Left kidney (tissue), 1 donor: ENCODE measurements at regions not wholly inside any gene's neighbourhood (a gene's known extent, or its start where the extent isn't known, plus 50 kb on each side); places are given as distances from the start of the nearest gene placed in this dataset.
"Not testable (repeated sequence)": the region's sequence is repeated elsewhere in the genome, so short reads cannot be mapped to it uniquely, and the experiment has no call there.

ENCODE experiments used
- DNase-seq: peaks from one replicate; pipeline ENCODE4 v3.0.0-alpha.2; 2013

- no peak for DNase-seq
Observed at GRCh38 chr6:14458669-14459266, 341.2 kb downstream of the CD83 start.

- no peak for DNase-seq
Observed at GRCh38 chr6:14459315-14459714, 341.7 kb downstream of the CD83 start.

GRCh38 chr6:14460556-14460955 lies 343.0 kb downstream of the CD83 start:
- no peak for DNase-seq

GRCh38 chr6:14462135-14462534 lies 344.6 kb downstream of the CD83 start:
- no peak for DNase-seq

DNA sequence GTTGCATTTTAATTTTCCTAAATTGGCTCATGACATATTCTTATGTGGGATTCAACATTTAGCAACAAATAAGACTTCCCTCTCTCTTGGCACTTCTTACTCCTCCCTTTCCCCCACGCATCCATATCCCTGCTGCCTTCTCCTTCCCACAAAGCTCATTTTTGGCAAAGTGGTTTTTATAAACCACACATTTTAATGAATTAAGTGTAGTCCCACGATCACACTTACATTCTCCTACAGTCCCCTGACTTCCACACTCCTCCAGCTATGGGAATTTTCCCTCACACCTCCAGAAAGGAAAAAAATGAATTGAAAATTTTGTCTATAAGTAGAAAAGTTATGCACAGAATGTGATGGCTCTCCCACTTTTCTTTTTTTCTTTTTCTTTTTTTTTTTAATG lies 345.0 kb downstream of the CD83 start:
- DNase-seq: no peak

- no peak for DNase-seq
Observed at GRCh38 chr6:14463110-14463509, 345.5 kb downstream of the CD83 start.

- DNase-seq: no peak
Observed at GRCh38 chr6:14464055-14464454, 346.5 kb downstream of the CD83 start.

- no peak for DNase-seq
Observed at GRCh38 chr6:14464716-14465115, 347.1 kb downstream of the CD83 start.

DNA sequence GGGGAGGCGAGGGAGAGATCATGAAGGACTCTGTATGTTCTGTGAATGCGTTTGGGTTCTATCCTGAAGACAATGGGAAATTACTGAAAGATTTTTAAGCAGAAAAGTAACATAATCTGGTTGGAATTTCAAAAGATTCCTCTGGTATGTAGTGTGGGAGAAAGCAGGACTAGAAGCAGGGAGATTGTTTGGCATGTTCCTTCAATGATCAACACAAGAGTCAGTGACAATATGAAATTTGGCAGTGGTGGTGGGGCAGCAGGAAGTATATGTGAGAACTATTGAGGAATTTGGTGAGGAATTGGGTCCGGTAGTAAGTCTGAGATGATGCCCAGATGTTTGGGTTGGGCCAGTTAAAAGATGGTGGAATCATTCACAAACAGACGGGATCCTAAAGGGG lies 348.7 kb downstream of the CD83 start:
- DNase-seq: no peak

GRCh38 chr6:14467591-14467990 lies 350.0 kb downstream of the CD83 start:
- DNase-seq: no peak

GRCh38 chr6:14468647-14469321 lies 351.2 kb downstream of the CD83 start:
- DNase-seq: no peak

DNA sequence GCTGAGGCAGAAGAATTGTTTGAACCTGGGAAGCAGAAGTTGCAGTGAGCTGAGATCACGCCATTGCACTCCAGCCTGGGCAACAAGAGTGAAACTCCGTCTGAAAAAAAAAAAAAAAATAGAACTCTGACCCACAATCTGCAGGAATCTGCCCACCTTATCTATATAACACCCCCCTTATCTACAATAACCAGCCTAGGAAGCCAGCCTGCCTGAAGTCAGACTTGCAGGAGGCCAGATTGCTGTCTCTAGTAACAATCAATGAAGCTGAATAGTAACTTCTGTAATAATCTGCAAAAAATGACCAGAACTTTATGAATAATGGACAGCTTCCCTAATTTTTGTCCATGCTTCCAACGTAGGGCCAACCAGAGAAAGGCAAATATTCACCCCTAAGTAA lies 352.5 kb downstream of the CD83 start:
- no peak for DNase-seq

DNA sequence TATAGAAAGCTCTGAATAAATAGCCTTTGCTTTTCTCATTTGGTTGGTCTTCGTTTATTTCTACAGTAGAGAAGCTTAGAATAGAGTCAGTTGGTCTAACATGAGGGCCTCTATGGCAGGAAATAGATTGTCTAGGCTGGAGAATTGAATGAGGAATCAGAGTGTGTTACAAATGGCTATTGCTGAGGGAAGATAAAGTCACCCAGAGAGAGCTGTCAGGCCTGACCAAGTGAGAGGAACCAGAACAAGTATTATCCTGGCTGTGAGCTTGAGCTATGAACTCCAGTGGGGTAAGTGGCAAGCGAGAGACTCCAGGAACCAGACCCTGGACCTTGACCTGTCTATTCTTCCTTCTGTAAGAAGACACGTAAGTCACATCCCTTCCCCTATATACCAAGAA lies 353.1 kb downstream of the CD83 start:
- DNase-seq: no peak

GRCh38 chr6:14472255-14472985 lies 354.8 kb downstream of the CD83 start:
- DNase-seq: no peak

DNA sequence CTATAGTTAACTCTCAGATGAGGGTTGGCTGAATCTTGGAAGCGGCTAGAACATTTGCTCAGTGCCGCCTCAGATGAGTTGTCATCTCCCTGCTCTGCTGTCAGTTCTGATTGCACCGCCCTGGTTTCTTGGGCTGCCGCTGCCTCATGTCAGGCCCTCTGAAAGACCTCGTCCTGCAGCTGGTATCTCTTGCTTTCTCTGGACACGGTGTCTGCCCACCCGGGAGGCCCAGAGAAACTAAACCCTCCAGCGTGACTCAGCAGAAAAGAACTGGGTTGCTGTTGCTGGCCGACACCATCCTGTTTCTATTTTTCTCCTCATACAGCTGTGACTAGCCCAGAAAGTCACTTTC lies 355.4 kb downstream of the CD83 start:
- no peak for DNase-seq

- no peak for DNase-seq
Observed at GRCh38 chr6:14474816-14475215, 357.2 kb downstream of the CD83 start.

GRCh38 chr6:14475306-14475705 lies 357.7 kb downstream of the CD83 start:
- DNase-seq: no peak

- peak; percentile 92 for DNase-seq
Observed at GRCh38 chr6:14476793-14477531, 359.4 kb downstream of the CD83 start.

DNA sequence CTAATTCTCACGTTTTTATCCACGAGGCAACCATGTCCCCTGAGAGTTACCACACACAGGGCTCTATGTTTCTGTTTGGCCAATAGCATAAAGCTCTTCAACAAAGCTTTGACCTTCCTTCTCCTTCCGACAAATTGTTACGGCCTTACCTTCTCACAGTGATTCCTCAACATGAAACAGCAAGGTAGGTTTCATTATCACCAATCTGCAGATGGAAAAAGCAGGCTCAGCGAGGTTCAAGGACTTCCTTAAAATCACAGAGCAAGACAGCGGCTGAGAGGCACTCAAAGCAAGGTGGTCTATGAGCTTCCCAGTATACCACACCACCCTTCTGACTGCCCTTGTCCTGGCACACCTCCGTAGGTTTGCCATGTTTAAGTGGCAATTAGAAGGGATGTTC lies 360.0 kb downstream of the CD83 start:
- DNase-seq: no peak

GRCh38 chr6:14478381-14479225 lies 361.0 kb downstream of the CD83 start:
- DNase-seq: no peak

GRCh38 chr6:14481946-14482345 lies 364.4 kb downstream of the CD83 start:
- DNase-seq: not testable (repeated sequence)

DNA sequence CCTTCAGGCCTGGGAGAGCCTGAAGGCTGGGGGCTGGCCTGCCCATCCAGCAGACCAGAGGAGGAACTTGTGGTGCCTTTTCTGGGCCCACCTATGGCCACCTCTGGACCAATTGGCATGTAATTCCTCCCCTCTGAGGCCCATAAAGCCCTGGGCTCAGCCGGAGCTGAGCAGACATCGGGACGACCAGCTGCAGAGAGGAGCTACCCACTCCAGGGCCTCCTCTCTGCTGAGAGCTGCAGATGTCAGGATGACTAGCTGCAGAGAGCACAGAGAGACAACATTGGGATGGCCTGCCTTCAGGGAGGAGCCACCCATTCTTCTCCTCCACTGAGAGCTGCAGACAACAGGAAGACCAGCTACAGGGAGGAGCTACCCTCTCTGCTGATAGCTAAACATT lies 370.1 kb downstream of the CD83 start:
- DNase-seq: no peak
